ENCODE measurements at regions not wholly inside any gene's neighbourhood (a gene's known extent, or its start where the extent isn't known, plus 50 kb on each side); places are given as distances from the start of the nearest gene placed in this dataset.

DNA sequence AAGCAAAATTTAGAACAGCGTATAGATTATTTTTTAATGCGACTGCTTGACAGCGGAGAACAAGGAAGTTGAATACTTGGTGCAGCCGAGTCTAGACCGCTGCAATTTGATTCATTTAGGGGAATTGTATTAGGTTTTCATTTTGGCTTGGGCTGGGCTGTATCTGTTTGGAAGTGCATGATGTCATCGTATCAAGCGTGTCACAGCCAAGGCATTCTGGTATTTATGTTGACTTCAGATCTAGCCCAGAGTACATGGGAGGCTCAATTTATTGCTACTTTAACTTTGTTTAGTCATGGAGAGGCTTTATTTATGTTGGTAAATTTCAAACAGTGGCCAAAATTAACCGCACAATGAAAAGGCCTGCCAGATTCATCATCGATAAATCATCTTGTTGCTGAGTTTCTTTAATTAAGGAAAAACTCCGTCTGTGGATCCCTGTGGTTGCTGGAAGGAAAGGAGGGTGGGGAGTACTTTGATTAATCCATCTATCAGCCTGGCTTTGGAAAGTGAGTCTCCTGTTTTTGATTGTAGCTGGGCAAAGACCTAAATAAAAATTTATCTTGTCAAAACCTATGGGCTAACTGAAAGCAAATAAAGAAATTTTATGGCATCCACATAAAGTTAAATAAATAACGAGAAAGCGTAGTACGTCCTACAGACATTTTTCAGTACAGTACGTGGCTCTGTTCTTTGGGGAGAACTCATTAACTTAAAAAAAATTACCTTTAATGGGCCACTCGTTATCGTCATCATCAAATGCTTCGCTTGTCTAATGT is 230.4 kb upstream of the SPRED2 start:
- Histone ChIP-seq H3K27ac (no peak overlapping the region), H3K4me3 (peak overlapping the region; percentile 57)
- DNase-seq (ENCODE audit: low spot score): no peak
- TF ChIP-seq, protein P1, sequence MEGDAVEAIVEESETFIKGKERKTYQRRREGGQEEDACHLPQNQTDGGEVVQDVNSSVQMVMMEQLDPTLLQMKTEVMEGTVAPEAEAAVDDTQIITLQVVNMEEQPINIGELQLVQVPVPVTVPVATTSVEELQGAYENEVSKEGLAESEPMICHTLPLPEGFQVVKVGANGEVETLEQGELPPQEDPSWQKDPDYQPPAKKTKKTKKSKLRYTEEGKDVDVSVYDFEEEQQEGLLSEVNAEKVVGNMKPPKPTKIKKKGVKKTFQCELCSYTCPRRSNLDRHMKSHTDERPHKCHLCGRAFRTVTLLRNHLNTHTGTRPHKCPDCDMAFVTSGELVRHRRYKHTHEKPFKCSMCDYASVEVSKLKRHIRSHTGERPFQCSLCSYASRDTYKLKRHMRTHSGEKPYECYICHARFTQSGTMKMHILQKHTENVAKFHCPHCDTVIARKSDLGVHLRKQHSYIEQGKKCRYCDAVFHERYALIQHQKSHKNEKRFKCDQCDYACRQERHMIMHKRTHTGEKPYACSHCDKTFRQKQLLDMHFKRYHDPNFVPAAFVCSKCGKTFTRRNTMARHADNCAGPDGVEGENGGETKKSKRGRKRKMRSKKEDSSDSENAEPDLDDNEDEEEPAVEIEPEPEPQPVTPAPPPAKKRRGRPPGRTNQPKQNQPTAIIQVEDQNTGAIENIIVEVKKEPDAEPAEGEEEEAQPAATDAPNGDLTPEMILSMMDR (IDR thresholded peaks at IDR 0.05): no peak

DNA sequence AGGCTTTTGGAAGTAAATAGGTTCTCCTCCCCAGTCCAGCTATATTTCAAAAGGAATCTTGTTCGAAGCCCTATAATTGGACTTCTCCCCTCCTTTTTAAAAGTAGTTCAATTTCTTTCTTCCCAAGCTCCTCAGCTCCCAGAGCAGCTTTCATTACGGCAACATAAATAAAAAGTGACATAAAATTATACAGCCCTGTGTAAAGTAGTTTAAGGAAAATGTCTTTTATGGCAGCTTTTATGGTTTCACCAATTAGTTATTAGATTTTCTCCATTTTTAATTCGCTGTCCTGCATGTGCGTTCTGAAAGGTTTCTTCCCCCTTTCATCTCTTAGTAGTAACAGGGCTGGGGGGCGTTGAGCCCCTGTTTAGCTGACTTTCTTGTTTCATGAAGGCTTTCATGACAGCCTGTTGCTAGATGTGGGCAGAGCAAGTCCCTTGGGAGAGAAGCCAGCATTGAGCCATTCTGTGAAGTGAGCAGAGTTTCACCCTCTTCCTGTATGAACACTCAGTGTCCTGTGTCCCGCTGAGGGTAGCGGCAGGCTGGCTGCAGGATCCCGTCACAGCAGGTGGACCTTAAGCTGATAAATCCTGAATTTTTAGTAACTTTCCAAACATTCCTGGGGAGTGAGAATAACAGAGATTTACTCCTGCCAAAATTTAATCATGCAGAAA is 229.7 kb upstream of the SPRED2 start:
- TF ChIP-seq, protein P1 (IDR thresholded peaks at IDR 0.05): no peak
- Histone ChIP-seq H3K27ac (no peak overlapping the region), H3K4me3 (peak overlapping the region; percentile 57)
- no peak for DNase-seq (ENCODE audit: low spot score)

DNA sequence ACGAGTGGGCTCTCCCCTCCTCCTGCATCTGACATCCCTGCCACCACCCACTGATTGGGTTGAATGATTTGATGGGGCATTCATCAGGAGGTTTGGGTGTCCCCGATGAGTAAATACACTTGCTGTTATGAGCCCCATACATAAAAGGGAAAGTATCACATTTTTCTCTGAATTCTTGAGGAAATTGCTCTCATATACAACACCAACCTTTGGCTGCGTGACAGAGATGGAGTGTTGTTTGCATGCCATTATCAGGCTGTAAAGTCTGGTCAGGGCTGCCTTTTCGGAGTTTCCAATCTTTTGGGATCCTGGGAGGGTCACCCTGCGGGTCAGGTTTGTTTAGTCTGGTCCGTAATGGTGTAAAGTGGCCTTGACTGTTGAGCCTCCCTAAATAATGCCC is 227.9 kb upstream of the SPRED2 start:
- no peak overlapping the region for H3K27ac ChIP-seq
- no peak for DNase-seq (ENCODE audit: low spot score)
- H3K4me3 ChIP-seq: no peak overlapping the region
- TF ChIP-seq, protein P1 (IDR thresholded peaks at IDR 0.05): no peak

DNA sequence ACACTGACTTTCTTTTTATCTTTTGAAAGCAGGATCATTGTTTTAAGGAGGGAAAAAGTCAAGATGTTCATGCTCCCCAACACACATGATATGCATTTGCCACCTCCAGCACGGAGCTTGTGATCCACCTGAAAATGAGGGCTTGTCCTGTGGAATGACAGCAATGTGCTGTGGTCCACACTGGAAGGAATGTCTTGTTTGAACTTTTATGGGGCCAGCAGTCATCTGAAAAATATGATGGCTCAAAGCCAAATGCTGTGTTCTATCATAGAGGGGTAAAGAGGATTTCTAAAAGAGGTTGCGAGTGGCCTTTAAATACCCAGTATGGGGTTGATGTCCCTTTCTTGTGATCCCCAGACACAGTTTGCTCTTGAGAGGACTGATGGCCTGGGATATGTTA is 226.5 kb upstream of the SPRED2 start:
- no peak overlapping the region for H3K27ac ChIP-seq
- no peak for DNase-seq (ENCODE audit: low spot score)
- H3K4me3 ChIP-seq: no peak overlapping the region
- TF ChIP-seq, protein P1 (IDR thresholded peaks at IDR 0.05): no peak

DNA sequence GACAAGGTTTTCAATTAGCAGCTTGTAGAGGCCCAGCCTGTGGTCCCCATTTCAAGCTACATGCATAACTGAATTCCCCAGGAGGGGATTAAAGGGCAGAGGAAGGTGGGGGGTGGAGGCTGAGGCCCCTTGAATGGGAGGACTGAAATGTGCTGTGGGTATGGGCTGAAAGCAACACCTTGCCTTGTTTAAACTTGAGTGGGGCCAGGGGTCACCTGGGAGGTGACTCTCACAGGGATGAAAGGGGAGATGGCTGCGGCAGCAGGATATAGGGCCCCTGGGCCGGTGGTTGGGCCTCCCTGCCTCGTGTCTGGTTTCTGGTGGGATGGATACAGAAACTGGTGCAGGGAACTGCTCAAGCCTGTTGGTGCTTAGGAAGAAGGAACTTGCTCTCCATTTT is 225.9 kb upstream of the SPRED2 start:
- TF ChIP-seq, protein P1 (IDR thresholded peaks at IDR 0.05): no peak
- DNase-seq (ENCODE audit: low spot score): no peak
- no peak overlapping the region for H3K27ac ChIP-seq

DNA sequence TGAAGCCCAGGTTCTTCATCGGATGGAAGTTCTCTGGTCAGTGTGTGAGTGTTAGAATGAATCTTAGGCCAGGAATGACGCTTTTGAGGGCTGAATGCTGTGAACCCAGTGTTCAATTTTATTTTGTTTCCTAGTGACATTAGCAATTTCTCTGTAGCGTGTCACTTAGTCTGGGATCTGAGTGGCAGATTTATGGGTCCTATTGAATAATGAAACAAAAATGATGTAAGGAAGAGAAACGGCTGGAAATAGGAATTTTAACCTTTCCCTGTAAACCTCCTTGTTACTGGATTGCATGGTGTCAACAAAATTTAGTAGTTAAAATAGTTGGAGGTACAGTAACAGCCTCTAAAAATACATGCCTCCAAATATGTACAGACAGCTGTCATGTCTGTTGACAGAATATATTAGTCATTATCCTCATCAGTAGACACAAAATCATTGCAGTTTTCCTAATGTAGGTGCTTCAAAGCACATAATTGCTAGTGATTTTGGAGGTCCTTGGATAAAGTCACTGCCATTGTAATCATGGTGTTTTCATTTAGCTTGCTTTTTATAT is 223.8 kb upstream of the SPRED2 start:
- H3K27ac ChIP-seq: no peak overlapping the region
- no peak for DNase-seq (ENCODE audit: low spot score)
- TF ChIP-seq, protein P1 (IDR thresholded peaks at IDR 0.05): no peak
- H3K4me3 ChIP-seq: no peak overlapping the region

More for the DNA sequence above, 225.9 kb upstream of the SPRED2 start:
- no peak overlapping the region for H3K4me3 ChIP-seq

Data from coronary artery (tissue), 2 donors.